ENCODE measurements at regions not wholly inside any gene's neighbourhood (a gene's known extent, or its start where the extent isn't known, plus 50 kb on each side); places are given as distances from the start of the nearest gene placed in this dataset.
A peak's percentile ranks its signal among the peaks of the same experiment; 100 is the strongest.

GRCh38 chr3:64303881-64304280, 78.6 kb upstream of the PRICKLE2 start:
- H2AFZ ChIP-seq (ENCODE audit: low read depth, low read length), result no peak overlapping the region
- ChIA-PET POLR2A (no interaction called here), CTCF (ENCODE audit: low intra/inter-chr PET ratio) (no interaction called here)
- no peaks in the 10 kb centered on the region for H3K4me1 ChIP-seq (replicated peaks in 1 of 2; ENCODE audit: control insufficient read depth in 2 of 2, insufficient read depth in 2 of 2, low read length in 2 of 2)
- 0% methylated on average over 3 of the region's 6 CpGs for WGBS (ENCODE audit: insufficient coverage, low coverage, missing lambda C conversion rate)
- DNase-seq (ENCODE audit: extremely low read depth in 1 of 4, low spot score in 3 of 4) (no peak), ATAC-seq (no peak), FAIRE-seq (no peak)
- intact Hi-C loops (cut with micrococcal nuclease), result no loop called here
- H3K4me3 ChIP-seq, result no peak overlapping the region
- H3K79me2 ChIP-seq (ENCODE audit: control insufficient read depth, insufficient read depth, low read length), result no peaks in the 10 kb centered on the region
- H3K9me1 ChIP-seq (ENCODE audit: control insufficient read depth, insufficient read depth, low read length), result no peaks in the 10 kb centered on the region
- no TSS peak for BruUV-seq (replicated peaks)
- H3K27me3 ChIP-seq (ENCODE audit: control insufficient read depth in 2 of 2, insufficient read depth in 2 of 2, low read length in 2 of 2), result no peaks in the 10 kb centered on the region
- in situ Hi-C loops (cut with MboI), result no loop called here
- H3K36me3 ChIP-seq (ENCODE audit: control insufficient read depth, insufficient read depth, low read length), result no peaks in the 10 kb centered on the region
- no peaks in the 10 kb centered on the region for H3K9me3 ChIP-seq (replicated peaks; ENCODE audit: control insufficient read depth, insufficient read depth, low read depth, low read length)
- H4K20me1 ChIP-seq (replicated peaks; ENCODE audit: control insufficient read depth, insufficient read depth, low read length), result no peaks in the 10 kb centered on the region
- no peak overlapping the region for H3K9ac ChIP-seq (ENCODE audit: insufficient read depth in 1 of 2, low read depth in 2 of 2, low read length in 2 of 2)
- H3K27ac ChIP-seq (ENCODE audit: extremely low read depth, low read depth, low read length), result no peak overlapping the region
- no peak overlapping the region for H3K4me2 ChIP-seq (ENCODE audit: insufficient read depth, low read length)
- TF ChIP-seq KAT7 (CRISPR knock-in tag; IDR thresholded peaks at IDR 0.05; ENCODE audit: borderline replicate concordance) (no peak), ZBTB11 (CRISPR knock-in tag; IDR thresholded peaks at IDR 0.05) (peak in 1 of 3 experiments; percentile 64; a peak in 2 of 6 replicates)
